WTC11 (cell line): ENCODE measurements at regions not wholly inside any gene's neighbourhood (a gene's known extent, or its start where the extent isn't known, plus 50 kb on each side); places are given as distances from the start of the nearest gene placed in this dataset.

ENCODE experiments used
- ATAC-seq: fragments of 200-7000 bp; cut with Tn5 transposase; 2 replicates; pipeline ENCODE4 v1.10.0; 2021; ENCODE audit warnings: mild to moderate bottlenecking, moderate library complexity
- CTCF ChIA-PET: fragments of 300-600 bp; sonication (Branson Sonifier 250); formaldehyde crosslinking; loops from one replicate; lab custom pipeline; 2021; ENCODE audit warnings: antibody characterized with exemption; lab: Charles Lee
- POLR2A ChIA-PET: fragments of 350-600 bp; sonication (Branson Sonifier 250); formaldehyde crosslinking; loops from one replicate; lab custom pipeline; 2021; ENCODE audit warnings: antibody characterized with exemption; lab: Charles Lee
- DNase-seq: peaks from one replicate; pipeline ENCODE4 v3.0.0; 2021; ENCODE audit warnings: low spot score
- H3K27ac Mint-ChIP-seq: 2 replicates; pipeline ENCODE4 v1.8.0; 2021; ENCODE audit warnings: mixed read lengths
- H3K27me3 Mint-ChIP-seq: 2 replicates; pipeline ENCODE4 v1.8.0; 2021; ENCODE audit warnings: low read depth, mild to moderate bottlenecking, moderate library complexity, mixed read lengths
- H3K36me3 Mint-ChIP-seq: 2 replicates; pipeline ENCODE4 v1.8.0; 2021; ENCODE audit warnings: mixed read lengths
- H3K4me1 Mint-ChIP-seq: 2 replicates; pipeline ENCODE4 v1.8.0; 2022; ENCODE audit warnings: mixed read lengths
- H3K4me3 Mint-ChIP-seq: 2 replicates; pipeline ENCODE4 v1.8.0; 2021; ENCODE audit warnings: mild to moderate bottlenecking, moderate library complexity, mixed read lengths
- H3K9me3 Mint-ChIP-seq: 2 replicates; pipeline ENCODE4 v1.8.0; 2021; ENCODE audit warnings: mixed read lengths
- ARID4B ChIP-seq: sonication (generic); formaldehyde crosslinking; IDR thresholded peaks from 2 replicates; pipeline ENCODE4 v1.8.0; 2023; ENCODE audit warnings: missing genetic modification reagents, mild to moderate bottlenecking, borderline replicate concordance
- ESRRA ChIP-seq: sonication (generic); formaldehyde crosslinking; IDR thresholded peaks from 2 replicates; pipeline ENCODE4 v1.8.1; 2022; ENCODE audit warnings: mild to moderate bottlenecking, missing genetic modification reagents, borderline replicate concordance
- GABPB1 ChIP-seq: sonication (generic); formaldehyde crosslinking; IDR thresholded peaks from 2 replicates; pipeline ENCODE4 v1.8.1; 2023; ENCODE audit warnings: mild to moderate bottlenecking, missing genetic modification reagents
- GTF2I ChIP-seq: fragments of 250-450 bp; sonication (Bioruptor Pico); conservative IDR thresholded peaks from 2 replicates; pipeline ENCODE4 v1.4.0; 2021; ENCODE audit warnings: mild to moderate bottlenecking
- HMGA2 ChIP-seq: fragments of 250-450 bp; sonication (Bioruptor Pico); IDR thresholded peaks from 2 replicates; pipeline ENCODE4 v1.4.0; 2021; ENCODE audit warnings: mild to moderate bottlenecking, moderate library complexity
- IRF2 ChIP-seq: sonication (generic); formaldehyde crosslinking; IDR thresholded peaks from 2 replicates; pipeline ENCODE4 v1.8.0; 2022; ENCODE audit warnings: low read depth, missing genetic modification reagents, borderline replicate concordance
- MXD4 ChIP-seq: fragments of 250-450 bp; sonication (Bioruptor Pico); IDR thresholded peaks from 2 replicates; pipeline ENCODE4 v1.8.0; 2021; ENCODE audit warnings: mild to moderate bottlenecking, moderate library complexity, borderline replicate concordance
- SOX15 ChIP-seq: fragments of 250-450 bp; sonication (Bioruptor Pico); IDR thresholded peaks from 2 replicates; pipeline ENCODE4 v1.9.0; 2021; ENCODE audit warnings: mild to moderate bottlenecking
- STAT6 ChIP-seq: sonication (generic); formaldehyde crosslinking; conservative IDR thresholded peaks from 2 replicates; pipeline ENCODE4 v1.8.1; 2023; ENCODE audit warnings: mild to moderate bottlenecking, low read depth, missing genetic modification reagents, moderate library complexity
- TCF7 ChIP-seq: sonication (generic); formaldehyde crosslinking; IDR thresholded peaks from 2 replicates; pipeline ENCODE4 v1.8.0; 2022; ENCODE audit warnings: mild to moderate bottlenecking, low read depth, missing genetic modification reagents, moderate library complexity
- TF ChIP-seq, protein P1 (sequence below): sonication (generic); formaldehyde crosslinking; IDR thresholded peaks from 2 replicates; pipeline ENCODE4 v1.8.1; 2023; ENCODE audit warnings: mild to moderate bottlenecking, missing genetic modification reagents, moderate library complexity
- TF ChIP-seq, protein P2 (sequence below): sonication (generic); formaldehyde crosslinking; IDR thresholded peaks from 2 replicates; pipeline ENCODE4 v1.8.0; 2022; ENCODE audit warnings: missing genetic modification reagents
- TF ChIP-seq, protein P3 (sequence below): sonication (generic); formaldehyde crosslinking; IDR thresholded peaks from 2 replicates; pipeline ENCODE4 v1.8.0; 2023; ENCODE audit warnings: mild to moderate bottlenecking, missing genetic modification reagents
- TF ChIP-seq, protein P4 (sequence below): sonication (generic); formaldehyde crosslinking; IDR thresholded peaks from 2 replicates; pipeline ENCODE4 v1.8.1; 2023; ENCODE audit warnings: mild to moderate bottlenecking, moderate library complexity, missing genetic modification reagents

DNA sequence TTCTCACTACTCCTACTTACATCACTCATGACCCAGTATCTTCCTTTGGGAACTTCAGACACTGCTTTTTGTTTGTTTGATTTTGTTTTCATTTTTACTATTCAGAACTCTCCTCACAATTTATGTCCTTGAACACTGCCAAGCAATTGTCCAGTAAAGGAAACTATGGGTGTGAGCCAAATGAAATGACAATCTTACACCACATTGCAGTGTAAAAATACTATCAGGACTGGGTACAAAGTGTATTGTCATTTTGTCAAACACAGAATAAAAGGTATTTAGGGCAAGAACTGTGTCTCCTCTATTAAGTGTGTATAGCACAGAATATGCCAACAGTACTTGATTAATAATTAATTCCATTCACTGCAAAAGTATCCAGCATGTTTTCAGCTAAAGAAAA, 199.3 kb downstream of the ALG10B start (continued):
- TF ChIP-seq, protein P1, sequence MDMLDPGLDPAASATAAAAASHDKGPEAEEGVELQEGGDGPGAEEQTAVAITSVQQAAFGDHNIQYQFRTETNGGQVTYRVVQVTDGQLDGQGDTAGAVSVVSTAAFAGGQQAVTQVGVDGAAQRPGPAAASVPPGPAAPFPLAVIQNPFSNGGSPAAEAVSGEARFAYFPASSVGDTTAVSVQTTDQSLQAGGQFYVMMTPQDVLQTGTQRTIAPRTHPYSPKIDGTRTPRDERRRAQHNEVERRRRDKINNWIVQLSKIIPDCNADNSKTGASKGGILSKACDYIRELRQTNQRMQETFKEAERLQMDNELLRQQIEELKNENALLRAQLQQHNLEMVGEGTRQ (CRISPR knock-in tag), result no peak
- TF ChIP-seq TCF7 (CRISPR knock-in tag) (no peak), STAT6 (CRISPR knock-in tag) (no peak), ESRRA (no peak), IRF2 (CRISPR knock-in tag) (no peak), MXD4 (CRISPR knock-in tag) (no peak)
- TF ChIP-seq, protein P2, sequence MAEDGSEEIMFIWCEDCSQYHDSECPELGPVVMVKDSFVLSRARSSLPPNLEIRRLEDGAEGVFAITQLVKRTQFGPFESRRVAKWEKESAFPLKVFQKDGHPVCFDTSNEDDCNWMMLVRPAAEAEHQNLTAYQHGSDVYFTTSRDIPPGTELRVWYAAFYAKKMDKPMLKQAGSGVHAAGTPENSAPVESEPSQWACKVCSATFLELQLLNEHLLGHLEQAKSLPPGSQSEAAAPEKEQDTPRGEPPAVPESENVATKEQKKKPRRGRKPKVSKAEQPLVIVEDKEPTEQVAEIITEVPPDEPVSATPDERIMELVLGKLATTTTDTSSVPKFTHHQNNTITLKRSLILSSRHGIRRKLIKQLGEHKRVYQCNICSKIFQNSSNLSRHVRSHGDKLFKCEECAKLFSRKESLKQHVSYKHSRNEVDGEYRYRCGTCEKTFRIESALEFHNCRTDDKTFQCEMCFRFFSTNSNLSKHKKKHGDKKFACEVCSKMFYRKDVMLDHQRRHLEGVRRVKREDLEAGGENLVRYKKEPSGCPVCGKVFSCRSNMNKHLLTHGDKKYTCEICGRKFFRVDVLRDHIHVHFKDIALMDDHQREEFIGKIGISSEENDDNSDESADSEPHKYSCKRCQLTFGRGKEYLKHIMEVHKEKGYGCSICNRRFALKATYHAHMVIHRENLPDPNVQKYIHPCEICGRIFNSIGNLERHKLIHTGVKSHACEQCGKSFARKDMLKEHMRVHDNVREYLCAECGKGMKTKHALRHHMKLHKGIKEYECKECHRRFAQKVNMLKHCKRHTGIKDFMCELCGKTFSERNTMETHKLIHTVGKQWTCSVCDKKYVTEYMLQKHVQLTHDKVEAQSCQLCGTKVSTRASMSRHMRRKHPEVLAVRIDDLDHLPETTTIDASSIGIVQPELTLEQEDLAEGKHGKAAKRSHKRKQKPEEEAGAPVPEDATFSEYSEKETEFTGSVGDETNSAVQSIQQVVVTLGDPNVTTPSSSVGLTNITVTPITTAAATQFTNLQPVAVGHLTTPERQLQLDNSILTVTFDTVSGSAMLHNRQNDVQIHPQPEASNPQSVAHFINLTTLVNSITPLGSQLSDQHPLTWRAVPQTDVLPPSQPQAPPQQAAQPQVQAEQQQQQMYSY, result no peak
- TF ChIP-seq, all 79 proteins: peak for 0

DNA sequence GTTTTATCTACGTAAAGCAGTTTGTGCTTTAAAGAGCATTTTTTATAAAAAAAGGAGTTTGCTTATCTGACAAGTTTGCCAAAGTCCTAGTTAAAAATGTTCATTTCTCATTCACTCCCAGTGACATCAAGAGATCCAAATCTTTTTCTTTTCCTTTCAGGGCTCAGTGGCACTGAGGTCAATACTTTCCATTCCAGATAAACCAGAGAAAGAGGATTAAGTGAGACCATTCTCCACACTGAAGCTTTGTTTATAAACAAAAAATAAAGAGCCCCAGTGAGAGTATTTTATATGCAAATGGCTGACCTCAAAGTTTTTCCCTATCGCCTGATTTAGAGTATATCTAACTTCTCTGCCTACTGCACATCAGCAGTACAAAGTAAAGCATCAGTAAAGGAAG, 199.8 kb downstream of the ALG10B start:
- H3K4me3 Mint-ChIP-seq, result no peak overlapping the region
- POLR2A ChIA-PET, result no interaction called here
- H3K9me3 Mint-ChIP-seq, result peaks cover 22% of the 10 kb centered on the region
- CTCF ChIA-PET, result no interaction called here
- no peaks in the 10 kb centered on the region for H3K27me3 Mint-ChIP-seq
- H3K27ac Mint-ChIP-seq, result no peak overlapping the region
- no peaks in the 10 kb centered on the region for H3K36me3 Mint-ChIP-seq
- H3K4me1 Mint-ChIP-seq, result peaks cover 5% of the 10 kb centered on the region; the same call in 1 of the 2 replicates
- DNase-seq (no peak), ATAC-seq (no peak)
- TF ChIP-seq GABPB1, result no peak
- no peak for TF ChIP-seq GTF2I (CRISPR knock-in tag)
- TF ChIP-seq HMGA2, result no peak
- TF ChIP-seq, protein P3, sequence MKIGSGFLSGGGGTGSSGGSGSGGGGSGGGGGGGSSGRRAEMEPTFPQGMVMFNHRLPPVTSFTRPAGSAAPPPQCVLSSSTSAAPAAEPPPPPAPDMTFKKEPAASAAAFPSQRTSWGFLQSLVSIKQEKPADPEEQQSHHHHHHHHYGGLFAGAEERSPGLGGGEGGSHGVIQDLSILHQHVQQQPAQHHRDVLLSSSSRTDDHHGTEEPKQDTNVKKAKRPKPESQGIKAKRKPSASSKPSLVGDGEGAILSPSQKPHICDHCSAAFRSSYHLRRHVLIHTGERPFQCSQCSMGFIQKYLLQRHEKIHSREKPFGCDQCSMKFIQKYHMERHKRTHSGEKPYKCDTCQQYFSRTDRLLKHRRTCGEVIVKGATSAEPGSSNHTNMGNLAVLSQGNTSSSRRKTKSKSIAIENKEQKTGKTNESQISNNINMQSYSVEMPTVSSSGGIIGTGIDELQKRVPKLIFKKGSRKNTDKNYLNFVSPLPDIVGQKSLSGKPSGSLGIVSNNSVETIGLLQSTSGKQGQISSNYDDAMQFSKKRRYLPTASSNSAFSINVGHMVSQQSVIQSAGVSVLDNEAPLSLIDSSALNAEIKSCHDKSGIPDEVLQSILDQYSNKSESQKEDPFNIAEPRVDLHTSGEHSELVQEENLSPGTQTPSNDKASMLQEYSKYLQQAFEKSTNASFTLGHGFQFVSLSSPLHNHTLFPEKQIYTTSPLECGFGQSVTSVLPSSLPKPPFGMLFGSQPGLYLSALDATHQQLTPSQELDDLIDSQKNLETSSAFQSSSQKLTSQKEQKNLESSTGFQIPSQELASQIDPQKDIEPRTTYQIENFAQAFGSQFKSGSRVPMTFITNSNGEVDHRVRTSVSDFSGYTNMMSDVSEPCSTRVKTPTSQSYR, result no peak
- TF ChIP-seq, protein P4, sequence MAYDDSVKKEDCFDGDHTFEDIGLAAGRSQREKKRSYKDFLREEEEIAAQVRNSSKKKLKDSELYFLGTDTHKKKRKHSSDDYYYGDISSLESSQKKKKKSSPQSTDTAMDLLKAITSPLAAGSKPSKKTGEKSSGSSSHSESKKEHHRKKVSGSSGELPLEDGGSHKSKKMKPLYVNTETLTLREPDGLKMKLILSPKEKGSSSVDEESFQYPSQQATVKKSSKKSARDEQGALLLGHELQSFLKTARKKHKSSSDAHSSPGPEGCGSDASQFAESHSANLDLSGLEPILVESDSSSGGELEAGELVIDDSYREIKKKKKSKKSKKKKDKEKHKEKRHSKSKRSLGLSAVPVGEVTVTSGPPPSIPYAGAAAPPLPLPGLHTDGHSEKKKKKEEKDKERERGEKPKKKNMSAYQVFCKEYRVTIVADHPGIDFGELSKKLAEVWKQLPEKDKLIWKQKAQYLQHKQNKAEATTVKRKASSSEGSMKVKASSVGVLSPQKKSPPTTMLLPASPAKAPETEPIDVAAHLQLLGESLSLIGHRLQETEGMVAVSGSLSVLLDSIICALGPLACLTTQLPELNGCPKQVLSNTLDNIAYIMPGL, result no peak
- TF ChIP-seq ARID4B, result no peak
- TF ChIP-seq SOX15 (CRISPR knock-in tag), result no peak
